Keratinocyte (primary cell): ENCODE measurements at regions not wholly inside any gene's neighbourhood (a gene's known extent, or its start where the extent isn't known, plus 50 kb on each side); places are given as distances from the start of the nearest gene placed in this dataset.

Experiments used
- DNase-seq: peaks from one replicate; pipeline ENCODE4 v3.0.0-alpha.2; 2011; ENCODE audit warnings: low read depth, missing footprints, low spot score
- FAIRE-seq: peaks from 2 replicates; lab custom pipeline; 2011; peaks lifted over from hg19 to GRCh38; lab: Jason Lieb, UNC
- H2AFZ ChIP-seq: 2 replicates; pipeline ENCODE4 v1.6.0; 2012; ENCODE audit warnings: low read length, control low read depth, inconsistent platforms; ENCODE audit not compliant: control insufficient read depth
- H3K27ac ChIP-seq: 2 replicates; pipeline ENCODE4 v1.5.1; 2011; ENCODE audit warnings: low read length; ENCODE audit not compliant: control insufficient read depth, insufficient read depth
- H3K27me3 ChIP-seq: 3 replicates; pipeline ENCODE4 v1.6.0; 2011; ENCODE audit warnings: low read length; ENCODE audit not compliant: control insufficient read depth, insufficient read depth; ENCODE audit errors: extremely low read depth
- H3K36me3 ChIP-seq, 2 experiments: 2 replicates in 1 of 2; 3 replicates in 1 of 2; pipeline ENCODE4 v1.5.1; 2011; ENCODE audit warnings: low read length in 2 of 2, mild to moderate bottlenecking in 1 of 2; ENCODE audit not compliant: control insufficient read depth in 2 of 2, insufficient read depth in 2 of 2; ENCODE audit errors: extremely low read depth in 1 of 2
- H3K4me1 ChIP-seq: 3 replicates; pipeline ENCODE4 v1.5.1; 2011; ENCODE audit warnings: low read length; ENCODE audit not compliant: control insufficient read depth, insufficient read depth; ENCODE audit errors: extremely low read depth
- H3K4me2 ChIP-seq: 3 replicates; pipeline ENCODE4 v1.6.0; 2011; ENCODE audit warnings: low read depth, low read length; ENCODE audit not compliant: control insufficient read depth, insufficient read depth; ENCODE audit errors: extremely low read depth
- H3K4me3 ChIP-seq, 3 experiments: fragments of 200-600 bp in 1 of 3; sonication (generic) in 1 of 3; 2 replicates in 2 of 3; 3 replicates in 1 of 3; pipeline ENCODE4 v1.5.1; 2011 to 2016; ENCODE audit warnings: low read length in 3 of 3, mild to moderate bottlenecking in 3 of 3, control low read depth in 2 of 3, inconsistent platforms in 1 of 3, low read depth in 1 of 3, mixed read lengths in 1 of 3, mixed run types in 1 of 3, moderate library complexity in 1 of 3; ENCODE audit not compliant: control insufficient read depth in 2 of 3, insufficient read depth in 2 of 3; ENCODE audit errors: extremely low read depth in 1 of 3
- H3K79me2 ChIP-seq: 2 replicates; pipeline ENCODE4 v1.6.0; 2012; ENCODE audit warnings: low read length; ENCODE audit not compliant: control insufficient read depth, insufficient read depth
- H3K9ac ChIP-seq: 3 replicates; pipeline ENCODE4 v1.6.0; 2011; ENCODE audit warnings: low read length; ENCODE audit not compliant: control insufficient read depth, insufficient read depth; ENCODE audit errors: extremely low read depth
- H3K9me1 ChIP-seq: 3 replicates; pipeline ENCODE4 v1.6.0; 2011; ENCODE audit warnings: low read length; ENCODE audit not compliant: control insufficient read depth, insufficient read depth; ENCODE audit errors: extremely low read depth
- H3K9me3 ChIP-seq: 2 replicates; pipeline ENCODE4 v1.5.1; 2012; ENCODE audit warnings: low read depth, low read length; ENCODE audit not compliant: control insufficient read depth
- H4K20me1 ChIP-seq: 3 replicates; pipeline ENCODE4 v1.6.0; 2011; ENCODE audit warnings: low read length; ENCODE audit not compliant: control insufficient read depth, insufficient read depth; ENCODE audit errors: extremely low read depth
- CTCF ChIP-seq, 3 experiments: IDR thresholded peaks in 1 of 3; conservative IDR thresholded peaks in 1 of 3; optimal IDR thresholded peaks in 1 of 3; 2 replicates in 2 of 3; 3 replicates in 1 of 3; pipeline versions ENCODE3 to v1.5.1; 2011; ENCODE audit warnings: low read length in 3 of 3, mild to moderate bottlenecking in 3 of 3, moderate library complexity in 2 of 3, control low read depth in 1 of 3, inconsistent platforms in 1 of 3; ENCODE audit not compliant: insufficient read depth in 2 of 3; ENCODE audit errors: extremely low read depth in 1 of 3
- EZH2 ChIP-seq: IDR thresholded peaks from one replicate; pipeline ENCODE4 v1.6.1; 2012; ENCODE audit warnings: inconsistent platforms, mild to moderate bottlenecking, low read length, moderate library complexity
- dilution Hi-C: fragments of 300-500 bp; cut with MboI; formaldehyde crosslinking; loops from one replicate; pipeline ENCODE4 v1.7.0; 2020; ENCODE audit warnings: low sequenced_read_pairs; ENCODE audit not compliant: extremely low pct_ligation_motif_present

GRCh38 chr14:38143659-38144505, 63.8 kb upstream of the SSTR1 start:
- peak overlapping the region; percentile 74 for H3K4me2 ChIP-seq
- peak overlapping the region; percentile 53 for H3K27ac ChIP-seq
- no peaks in the 10 kb centered on the region for H3K27me3 ChIP-seq
- H2AFZ ChIP-seq: peak overlapping the region; percentile 74
- no peaks in the 10 kb centered on the region for H3K36me3 ChIP-seq
- peaks cover 28% of the 10 kb centered on the region for H3K4me1 ChIP-seq
- no peak for DNase-seq
- H3K4me3 ChIP-seq: no peak overlapping the region
- TF ChIP-seq EZH2: no peak
- no peak for TF ChIP-seq CTCF (optimal IDR thresholded peaks at IDR 0.05 in 1 of 3, IDR thresholded peaks at IDR 0.05 in 1 of 3, conservative IDR thresholded peaks at IDR 0.05 in 1 of 3; ENCODE audit: extremely low read depth in 1 of 3, insufficient read depth in 2 of 3, low read length in 3 of 3)
- no peak overlapping the region for H3K9ac ChIP-seq
- dilution Hi-C loops: no loop called here
- peak; percentile 41 for FAIRE-seq
- H3K9me1 ChIP-seq: no peaks in the 10 kb centered on the region
- no peaks in the 10 kb centered on the region for H4K20me1 ChIP-seq
- H3K79me2 ChIP-seq: no peaks in the 10 kb centered on the region
- no peaks in the 10 kb centered on the region for H3K9me3 ChIP-seq

- H4K20me1 ChIP-seq: no peaks in the 10 kb centered on the region
- no peaks in the 10 kb centered on the region for H3K36me3 ChIP-seq
- H3K79me2 ChIP-seq: no peaks in the 10 kb centered on the region
- H3K9me1 ChIP-seq: no peaks in the 10 kb centered on the region
- peak overlapping the region; percentile 74 for H3K4me2 ChIP-seq
- H3K27ac ChIP-seq: peak overlapping the region; percentile 53
- H3K9me3 ChIP-seq: no peaks in the 10 kb centered on the region
- no peaks in the 10 kb centered on the region for H3K27me3 ChIP-seq
- H2AFZ ChIP-seq: peak overlapping the region; percentile 73
- H3K4me1 ChIP-seq: peaks cover 28% of the 10 kb centered on the region
- FAIRE-seq (peak; percentile 97), DNase-seq (peak; percentile 32)
- peak overlapping the region in 1 of 3 experiments; percentile 29 for H3K4me3 ChIP-seq
- dilution Hi-C loops: no loop called here
- no peak for TF ChIP-seq EZH2
- TF ChIP-seq CTCF (optimal IDR thresholded peaks at IDR 0.05 in 1 of 3, IDR thresholded peaks at IDR 0.05 in 1 of 3, conservative IDR thresholded peaks at IDR 0.05 in 1 of 3; ENCODE audit: extremely low read depth in 1 of 3, insufficient read depth in 2 of 3, low read length in 3 of 3): no peak
- H3K9ac ChIP-seq: peak overlapping the region; percentile 18
These were observed 62.6 kb upstream of the SSTR1 start for GRCh38 chr14:38145142-38145541.
